ENCODE measurements at regions not wholly inside any gene's neighbourhood (a gene's known extent, or its start where the extent isn't known, plus 50 kb on each side); places are given as distances from the start of the nearest gene placed in this dataset.

- TF ChIP-seq EZH2 (IDR thresholded peaks at IDR 0.05; ENCODE audit: borderline replicate concordance, low read length) (no peak), CTCF (conservative IDR thresholded peaks at IDR 0.05 in 1 of 2, IDR thresholded peaks at IDR 0.05 in 1 of 2; ENCODE audit: extremely low read depth in 1 of 2, insufficient read depth in 1 of 2, low read depth in 1 of 2, low read length in 2 of 2) (no peak)
Measured at GRCh38 chr2:123723706-123724105, 301.4 kb upstream of the CNTNAP5 start.
